Right atrium auricular region (tissue), 2 donors: ENCODE measurements at regions not wholly inside any gene's neighbourhood (a gene's known extent, or its start where the extent isn't known, plus 50 kb on each side); places are given as distances from the start of the nearest gene placed in this dataset.
"Not testable (repeated sequence)": the region's sequence is repeated elsewhere in the genome, so short reads cannot be mapped to it uniquely, and the experiment has no call there.

Experiments used
- DNase-seq: peaks from one replicate; pipeline ENCODE4 v3.0.0-alpha.2; 2019; ENCODE audit warnings: low spot score
- H3K27ac ChIP-seq, 2 donors: fragments of 200-600 bp; sonication (generic); 1 replicate in 1 of 2; 2 replicates in 1 of 2; pipeline ENCODE4 v1.5.1; 2016 to 2019
- H3K27me3 ChIP-seq, 2 donors: fragments of 200-600 bp; sonication (generic); one replicate each; pipeline versions ENCODE4 v1.5.1 to v1.6.0; 2017 to 2019
- H3K36me3 ChIP-seq: fragments of 200-600 bp; sonication (generic); one replicate; pipeline ENCODE4 v1.5.1; 2016
- H3K4me1 ChIP-seq, 2 donors: fragments of 200-600 bp; sonication (generic); one replicate each; pipeline versions ENCODE4 v1.5.1 to v1.6.0; 2017 to 2019
- H3K4me3 ChIP-seq, 2 donors: fragments of 200-600 bp; sonication (generic); 1 replicate in 1 of 2; 2 replicates in 1 of 2; pipeline ENCODE4 v1.5.1; 2017 to 2019; ENCODE audit warnings: mild to moderate bottlenecking in 1 of 2, moderate library complexity in 1 of 2
- H3K9me3 ChIP-seq, 2 donors: fragments of 200-600 bp; sonication (generic); one replicate each; pipeline ENCODE4 v1.5.1; 2019
- CTCF ChIP-seq, 2 donors: fragments of 200-600 bp; sonication (generic); IDR thresholded peaks; one replicate each; pipeline ENCODE4 v1.5.1; 2019; ENCODE audit warnings: antibody characterized with exemption in 2 of 2

GRCh38 chr13:39836038-39836437 lies 180.6 kb downstream of the COG6 start:
- Histone ChIP-seq H3K9me3 (no peaks in the 10 kb centered on the region), H3K27ac (no peak overlapping the region), H3K4me3 (no peak overlapping the region), H3K4me1 (no peaks in the 10 kb centered on the region), H3K36me3 (no peaks in the 10 kb centered on the region), H3K27me3 (no peaks in the 10 kb centered on the region)
- TF ChIP-seq CTCF (IDR thresholded peaks at IDR 0.05), result no peak
- DNase-seq, result no peak

- not testable (repeated sequence) for H3K27me3 ChIP-seq, H3K4me1 ChIP-seq, DNase-seq, H3K27ac ChIP-seq, H3K9me3 ChIP-seq, H3K36me3 ChIP-seq, H3K4me3 ChIP-seq
Observed at GRCh38 chr13:39837866-39838265, 182.4 kb downstream of the COG6 start.

- Histone ChIP-seq H3K4me3 (no peak overlapping the region), H3K27ac (no peak overlapping the region), H3K4me1 (no peaks in the 10 kb centered on the region), H3K27me3 (no peaks in the 10 kb centered on the region), H3K36me3 (no peaks in the 10 kb centered on the region), H3K9me3 (no peaks in the 10 kb centered on the region)
- TF ChIP-seq CTCF (IDR thresholded peaks at IDR 0.05), result no peak
- no peak for DNase-seq
Observed at GRCh38 chr13:39840201-39840600, 184.7 kb downstream of the COG6 start.

- Histone ChIP-seq H3K4me1 (no peaks in the 10 kb centered on the region), H3K27me3 (no peaks in the 10 kb centered on the region), H3K4me3 (no peak overlapping the region), H3K27ac (no peak overlapping the region), H3K36me3 (no peaks in the 10 kb centered on the region), H3K9me3 (peaks cover 0 to under 1% of the 10 kb centered on the region in 2 donors)
- no peak for TF ChIP-seq CTCF (IDR thresholded peaks at IDR 0.05)
- no peak for DNase-seq
Observed at GRCh38 chr13:39847336-39847735, 191.9 kb downstream of the COG6 start.

GRCh38 chr13:39855236-39855635 lies 199.8 kb downstream of the COG6 start:
- no peak overlapping the region for H3K4me3 ChIP-seq
- H3K4me1 ChIP-seq, result no peaks in the 10 kb centered on the region
- TF ChIP-seq CTCF (IDR thresholded peaks at IDR 0.05), result no peak
- DNase-seq, result no peak
- peaks cover 0 to 7% of the 10 kb centered on the region in 2 donors for H3K9me3 ChIP-seq
- no peak overlapping the region for H3K27ac ChIP-seq
- H3K27me3 ChIP-seq, result no peaks in the 10 kb centered on the region
- no peaks in the 10 kb centered on the region for H3K36me3 ChIP-seq

GRCh38 chr13:39856714-39857113 lies 201.3 kb downstream of the COG6 start:
- no peaks in the 10 kb centered on the region for H3K27me3 ChIP-seq
- H3K9me3 ChIP-seq, result peaks cover 0 to 7% of the 10 kb centered on the region in 2 donors
- no peak overlapping the region for H3K4me3 ChIP-seq
- no peak overlapping the region for H3K27ac ChIP-seq
- no peaks in the 10 kb centered on the region for H3K4me1 ChIP-seq
- no peak for DNase-seq
- TF ChIP-seq CTCF (IDR thresholded peaks at IDR 0.05), result no peak
- H3K36me3 ChIP-seq, result no peaks in the 10 kb centered on the region
